ENCODE measurements at regions not wholly inside any gene's neighbourhood (a gene's known extent, or its start where the extent isn't known, plus 50 kb on each side); places are given as distances from the start of the nearest gene placed in this dataset.
A peak's percentile ranks its signal among the peaks of the same experiment; 100 is the strongest.

- TF ChIP-seq, protein P1, sequence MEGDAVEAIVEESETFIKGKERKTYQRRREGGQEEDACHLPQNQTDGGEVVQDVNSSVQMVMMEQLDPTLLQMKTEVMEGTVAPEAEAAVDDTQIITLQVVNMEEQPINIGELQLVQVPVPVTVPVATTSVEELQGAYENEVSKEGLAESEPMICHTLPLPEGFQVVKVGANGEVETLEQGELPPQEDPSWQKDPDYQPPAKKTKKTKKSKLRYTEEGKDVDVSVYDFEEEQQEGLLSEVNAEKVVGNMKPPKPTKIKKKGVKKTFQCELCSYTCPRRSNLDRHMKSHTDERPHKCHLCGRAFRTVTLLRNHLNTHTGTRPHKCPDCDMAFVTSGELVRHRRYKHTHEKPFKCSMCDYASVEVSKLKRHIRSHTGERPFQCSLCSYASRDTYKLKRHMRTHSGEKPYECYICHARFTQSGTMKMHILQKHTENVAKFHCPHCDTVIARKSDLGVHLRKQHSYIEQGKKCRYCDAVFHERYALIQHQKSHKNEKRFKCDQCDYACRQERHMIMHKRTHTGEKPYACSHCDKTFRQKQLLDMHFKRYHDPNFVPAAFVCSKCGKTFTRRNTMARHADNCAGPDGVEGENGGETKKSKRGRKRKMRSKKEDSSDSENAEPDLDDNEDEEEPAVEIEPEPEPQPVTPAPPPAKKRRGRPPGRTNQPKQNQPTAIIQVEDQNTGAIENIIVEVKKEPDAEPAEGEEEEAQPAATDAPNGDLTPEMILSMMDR (IDR thresholded peaks at IDR 0.05; ENCODE audit: insufficient read depth, low read depth, low read length): no peak
- peak; percentile 50 for DNase-seq (ENCODE audit: low read depth)
- CTCF ChIA-PET: interaction anchor here (0.6 to 1.6 kb wide), 2 partner anchors 13 to 17 kb away, joined by 3 read pairs; no protein-coding TSS in a partner anchor
- no peaks in the 10 kb centered on the region; the same call in 1 of the 2 replicates for H3K36me3 ChIP-seq (ENCODE audit: control insufficient read depth, insufficient read depth, low read length)
- H3K27me3 ChIP-seq (ENCODE audit: control insufficient read depth, insufficient read depth, low read length): no peaks in the 10 kb centered on the region
- POLR2A ChIA-PET: interaction anchor here (0.7 kb wide), 1 partner anchor 176 kb away, joined by 3 read pairs; no protein-coding TSS in a partner anchor
- no peak overlapping the region for H3K4me3 ChIP-seq (ENCODE audit: low read depth, low read length)
Observed at GRCh38 chr20:19817017-19817416, 59.0 kb downstream of the RIN2 start.

DNA sequence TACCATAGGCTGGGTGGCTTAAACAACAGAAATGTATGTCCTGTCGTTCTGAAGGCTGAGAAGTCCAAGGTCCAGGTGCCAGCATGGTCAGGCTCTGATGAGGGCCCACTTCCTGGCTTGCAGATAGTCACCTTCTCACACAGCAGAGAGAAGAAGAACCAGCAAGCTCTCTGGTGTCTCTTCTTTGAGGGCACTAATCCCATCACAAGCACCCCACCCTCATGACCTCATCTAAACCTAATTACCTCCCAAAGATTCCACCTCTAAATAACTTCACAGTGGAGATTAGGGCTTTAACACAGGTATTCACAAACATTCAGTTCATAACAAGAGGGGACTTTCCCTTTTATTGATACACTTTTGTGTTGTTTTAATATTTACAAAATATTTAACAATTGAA lies 61.1 kb downstream of the RIN2 start:
- Histone ChIP-seq H3K36me3 (ENCODE audit: control insufficient read depth, insufficient read depth, low read length) (no peaks in the 10 kb centered on the region; the same call in 1 of the 2 replicates), H3K27me3 (ENCODE audit: control insufficient read depth, insufficient read depth, low read length) (no peaks in the 10 kb centered on the region), H3K4me3 (ENCODE audit: low read depth, low read length) (no peak overlapping the region)
- ChIA-PET CTCF (no interaction called here), POLR2A (no interaction called here)
- no peak for DNase-seq (ENCODE audit: low read depth)
- TF ChIP-seq, protein P1 (IDR thresholded peaks at IDR 0.05; ENCODE audit: insufficient read depth, low read depth, low read length): no peak

- Histone ChIP-seq H3K4me3 (ENCODE audit: low read depth, low read length) (no peak overlapping the region), H3K27me3 (ENCODE audit: control insufficient read depth, insufficient read depth, low read length) (no peaks in the 10 kb centered on the region), H3K36me3 (ENCODE audit: control insufficient read depth, insufficient read depth, low read length) (no peaks in the 10 kb centered on the region; the same call in 1 of the 2 replicates)
- ChIA-PET POLR2A (no interaction called here), CTCF (interaction anchor here (0.6 to 0.8 kb wide), 2 partner anchors 13 to 1764 kb away, joined by 3 to 4 read pairs; no protein-coding TSS in a partner anchor)
- no peak for DNase-seq (ENCODE audit: low read depth)
- TF ChIP-seq, protein P1 (IDR thresholded peaks at IDR 0.05; ENCODE audit: insufficient read depth, low read depth, low read length): no peak
Observed at GRCh38 chr20:19820555-19821211, 62.6 kb downstream of the RIN2 start.

GRCh38 chr20:19821606-19822005 lies 63.5 kb downstream of the RIN2 start:
- Histone ChIP-seq H3K36me3 (ENCODE audit: control insufficient read depth, insufficient read depth, low read length) (no peaks in the 10 kb centered on the region; the same call in 1 of the 2 replicates), H3K27me3 (ENCODE audit: control insufficient read depth, insufficient read depth, low read length) (no peaks in the 10 kb centered on the region), H3K4me3 (ENCODE audit: low read depth, low read length) (no peak overlapping the region)
- ChIA-PET POLR2A (no interaction called here), CTCF (no interaction called here)
- DNase-seq (ENCODE audit: low read depth): no peak
- TF ChIP-seq, protein P1 (IDR thresholded peaks at IDR 0.05; ENCODE audit: insufficient read depth, low read depth, low read length): no peak

DNA sequence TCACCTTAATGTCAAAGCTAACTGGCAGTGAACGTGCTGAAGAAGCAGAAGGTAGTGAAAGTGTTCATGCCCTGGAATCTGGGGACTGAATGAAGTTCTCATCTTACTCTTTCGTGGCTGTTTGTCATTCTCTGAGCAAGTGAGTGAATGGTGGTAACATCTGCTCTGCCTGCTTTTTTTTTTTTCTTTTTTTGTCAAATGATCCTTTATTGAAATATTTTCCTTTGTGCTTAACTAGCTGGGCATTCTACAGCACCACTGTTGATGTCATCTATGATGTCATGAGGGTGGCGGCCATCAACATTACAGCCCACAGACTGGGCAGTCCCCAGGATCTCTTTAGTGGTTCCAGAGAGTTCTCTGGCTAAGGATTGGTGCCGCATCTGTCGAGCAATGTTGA lies 65.2 kb downstream of the RIN2 start:
- no peaks in the 10 kb centered on the region for H3K27me3 ChIP-seq (ENCODE audit: control insufficient read depth, insufficient read depth, low read length)
- no peaks in the 10 kb centered on the region; the same call in 1 of the 2 replicates for H3K36me3 ChIP-seq (ENCODE audit: control insufficient read depth, insufficient read depth, low read length)
- H3K4me3 ChIP-seq (ENCODE audit: low read depth, low read length): no peak overlapping the region
- ChIA-PET POLR2A (interaction anchor here (0.6 kb wide), 1 partner anchor 154 kb away, joined by 11 read pairs; no protein-coding TSS in a partner anchor), CTCF (no interaction called here)
- no peak for DNase-seq (ENCODE audit: low read depth)
- TF ChIP-seq, protein P1 (IDR thresholded peaks at IDR 0.05; ENCODE audit: insufficient read depth, low read depth, low read length): no peak
